K562 (cell line): ENCODE measurements at regions not wholly inside any gene's neighbourhood (a gene's known extent, or its start where the extent isn't known, plus 50 kb on each side); places are given as distances from the start of the nearest gene placed in this dataset.

Experiments
- ATAC-seq: fragments of 200-7000 bp; cut with Tn5 transposase; 3 replicates; pipeline ENCODE4 v1.9.1; 2020; ENCODE audit warnings: moderate library complexity
- BruUV-seq: library from RNA; stranded (reverse); fragments of 400-500 nt; replicated peaks from 2 replicates; lab custom pipeline; 2021; lab: Mats Ljungman, UMichigan
- CTCF ChIA-PET: fragments of 300-600 bp; formaldehyde crosslinking; extraction: SDS; loops from one replicate; lab custom pipeline; 2021; ENCODE audit warnings: low intra/inter-chr PET ratio; lab: Yijun Ruan, JAX
- POLR2A ChIA-PET: fragments of 300-600, 350-650 bp; sonication (Branson Sonifier 250); formaldehyde crosslinking; extraction: SDS; loops from one replicate; lab custom pipeline; 2021; ENCODE audit warnings: antibody characterized with exemption, inconsistent platforms; lab: Yijun Ruan, JAX
- DNase-seq, 4 experiments: peaks; one replicate each; pipeline versions ENCODE4 v3.0.0 to v3.0.0-alpha.2; 2011 to 2018; ENCODE audit warnings: low spot score in 3 of 4, mixed read lengths in 3 of 4; ENCODE audit errors: extremely low read depth in 1 of 4
- FAIRE-seq: peaks from 2 replicates; lab custom pipeline; 2011; peaks lifted over from hg19 to GRCh38; lab: Jason Lieb, UNC
- H2AFZ ChIP-seq: 2 replicates; pipeline ENCODE4 v1.6.0; 2011; ENCODE audit warnings: low read depth, low read length, control low read depth, inconsistent platforms
- H3K27ac ChIP-seq: fragments of 200-600 bp; 3 replicates; pipeline ENCODE4 v1.8.0; 2011; ENCODE audit warnings: low read depth, mild to moderate bottlenecking, control low read depth, inconsistent platforms, low read length, moderate library complexity, mixed read lengths; ENCODE audit errors: extremely low read depth
- H3K27me3 ChIP-seq, 2 experiments: fragments of 300-600 bp in 1 of 2; 2 replicates in 1 of 2; 3 replicates in 1 of 2; pipeline versions ENCODE4 v1.6.0 to v1.8.0; 2011; ENCODE audit warnings: inconsistent platforms in 2 of 2, low read length in 2 of 2, mild to moderate bottlenecking in 1 of 2, mixed read lengths in 1 of 2, moderate library complexity in 1 of 2; ENCODE audit not compliant: control insufficient read depth in 2 of 2, insufficient read depth in 2 of 2
- H3K36me3 ChIP-seq: fragments of 300-600 bp; 3 replicates; pipeline ENCODE4 v1.8.0; 2011; ENCODE audit warnings: mild to moderate bottlenecking, low read length, inconsistent platforms; ENCODE audit not compliant: control insufficient read depth, insufficient read depth
- H3K4me1 ChIP-seq, 2 experiments: fragments of 200-600 bp in 1 of 2; replicated peaks in 1 of 2; 2 replicates in 1 of 2; 3 replicates in 1 of 2; pipeline versions ENCODE4 v1.5.1 to v1.8.0; 2011; ENCODE audit warnings: inconsistent platforms in 2 of 2, low read length in 2 of 2, mild to moderate bottlenecking in 1 of 2, mixed read lengths in 1 of 2, moderate library complexity in 1 of 2; ENCODE audit not compliant: control insufficient read depth in 2 of 2, insufficient read depth in 2 of 2
- H3K4me2 ChIP-seq: 2 replicates; pipeline ENCODE4 v1.6.1; 2011; ENCODE audit warnings: low read length, control low read depth, inconsistent platforms, mixed read lengths; ENCODE audit not compliant: insufficient read depth
- H3K4me3 ChIP-seq: fragments of 200-600 bp; sonication (generic), shearing (Covaris generic); 2 replicates; pipeline ENCODE4 v1.5.1; 2016; ENCODE audit warnings: control low read depth, inconsistent platforms
- H3K79me2 ChIP-seq: fragments of 200-600 bp; 3 replicates; pipeline ENCODE4 v1.8.0; 2011; ENCODE audit warnings: low read length, inconsistent platforms; ENCODE audit not compliant: control insufficient read depth, insufficient read depth
- H3K9ac ChIP-seq, 2 experiments: 2 replicates each; pipeline versions ENCODE4 v1.6.0 to v1.6.1; 2011; ENCODE audit warnings: low read depth in 2 of 2, low read length in 2 of 2, control low read depth in 1 of 2, inconsistent platforms in 1 of 2, mild to moderate bottlenecking in 1 of 2, mixed read lengths in 1 of 2; ENCODE audit not compliant: insufficient read depth in 1 of 2
- H3K9me1 ChIP-seq: one replicate; pipeline ENCODE4 v1.6.0; 2011; ENCODE audit warnings: inconsistent platforms, mild to moderate bottlenecking, low read length, moderate library complexity; ENCODE audit not compliant: control insufficient read depth, insufficient read depth
- H3K9me3 ChIP-seq: replicated peaks from 2 replicates; pipeline ENCODE4 v1.5.1; 2011; ENCODE audit warnings: low read depth, low read length, inconsistent platforms; ENCODE audit not compliant: control insufficient read depth, insufficient read depth
- H4K20me1 ChIP-seq: replicated peaks from 2 replicates; pipeline ENCODE4 v1.6.1; 2011; ENCODE audit warnings: low read length, inconsistent platforms, mixed read lengths; ENCODE audit not compliant: control insufficient read depth, insufficient read depth
- NFATC3 ChIP-seq: fragments of 450-650 bp; IDR thresholded peaks from 2 replicates; pipeline ENCODE4 v1.6.1; 2017; ENCODE audit warnings: mild to moderate bottlenecking
- RFX5 ChIP-seq: IDR thresholded peaks from 2 replicates; pipeline ENCODE4 v1.6.1; 2011; ENCODE audit warnings: low read depth, mild to moderate bottlenecking, improper control_type of control experiment, low read length
- ZNF165 ChIP-seq: fragments of 250-450 bp; sonication (Bioruptor Pico); IDR thresholded peaks from 2 replicates; pipeline ENCODE4 v1.4.0; 2020; ENCODE audit warnings: borderline replicate concordance
- ZNF551 ChIP-seq: fragments of 250-450 bp; sonication (Bioruptor Pico); IDR thresholded peaks from 2 replicates; pipeline ENCODE4 v1.5.0; 2021; ENCODE audit warnings: mild to moderate bottlenecking, moderate library complexity
- WGBS: fragments of 100-300 bp; shearing (Covaris generic); methylation state at CpG from one replicate; pipeline ENCODE4 v1.1.6; 2016; ENCODE audit warnings: low coverage, mixed read lengths; ENCODE audit not compliant: insufficient coverage; ENCODE audit errors: missing lambda C conversion rate; 5-methylcytosine and 5-hydroxymethylcytosine counted together
- in situ Hi-C: fragments of 300-500 bp; cut with MboI; formaldehyde crosslinking; loops from 4 replicates; pipeline ENCODE4 v1.15.0; 2018; ENCODE audit warnings: inconsistent platforms, mixed read lengths
- intact Hi-C: fragments of 100-400 bp; cut with micrococcal nuclease; formaldehyde crosslinking; loops from 2 replicates; pipeline ENCODE4 v1.14.2; 2022
- TF ChIP-seq, protein P1 (sequence below): fragments of 450-650 bp; formaldehyde crosslinking; IDR thresholded peaks from 2 replicates; pipeline ENCODE4 v1.4.0; 2022; ENCODE audit warnings: mild to moderate bottlenecking, moderate library complexity
- TF ChIP-seq, protein P2 (sequence below): fragments of 450-650 bp; formaldehyde crosslinking; IDR thresholded peaks from 2 replicates; pipeline ENCODE4 v1.4.0; 2020; ENCODE audit warnings: mild to moderate bottlenecking, mixed read lengths

DNA sequence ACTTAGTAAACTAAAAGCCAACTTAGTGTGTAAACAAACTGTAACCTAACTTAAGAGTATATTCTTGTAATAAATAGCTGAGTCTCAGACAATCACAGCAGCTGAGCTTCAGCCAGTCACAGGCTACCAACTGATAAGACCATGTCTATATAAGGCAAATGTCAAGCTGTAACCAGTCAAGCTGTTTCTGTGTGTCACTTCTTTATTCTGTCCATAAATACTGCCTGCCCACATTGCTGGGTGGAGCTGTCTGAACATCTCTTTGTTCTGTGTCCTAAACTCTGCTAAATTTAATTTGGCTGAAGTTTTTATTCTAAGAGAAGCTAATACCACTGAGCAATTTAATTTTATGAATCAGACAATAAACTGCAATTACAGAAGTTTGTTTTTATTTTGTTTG lies 412.1 kb upstream of the CDH10 start:
- no peak for FAIRE-seq
- Histone ChIP-seq H3K9ac (no peak overlapping the region), H3K4me1 (no peaks in the 10 kb centered on the region), H3K9me3 (no peaks in the 10 kb centered on the region; the same call in 1 of the 2 replicates), H2AFZ (no peak overlapping the region), H3K9me1 (no peaks in the 10 kb centered on the region), H3K4me3 (no peak overlapping the region), H3K27me3 (no peaks in the 10 kb centered on the region), H4K20me1 (no peaks in the 10 kb centered on the region), H3K4me2 (no peak overlapping the region), H3K36me3 (no peaks in the 10 kb centered on the region), H3K27ac (no peak overlapping the region), H3K79me2 (no peaks in the 10 kb centered on the region)
- no TSS peak for BruUV-seq
- no peak for ATAC-seq
- TF ChIP-seq ZNF551 (CRISPR knock-in tag) (no peak), RFX5 (no peak), ZNF165 (CRISPR knock-in tag) (no peak)
- TF ChIP-seq, protein P1, sequence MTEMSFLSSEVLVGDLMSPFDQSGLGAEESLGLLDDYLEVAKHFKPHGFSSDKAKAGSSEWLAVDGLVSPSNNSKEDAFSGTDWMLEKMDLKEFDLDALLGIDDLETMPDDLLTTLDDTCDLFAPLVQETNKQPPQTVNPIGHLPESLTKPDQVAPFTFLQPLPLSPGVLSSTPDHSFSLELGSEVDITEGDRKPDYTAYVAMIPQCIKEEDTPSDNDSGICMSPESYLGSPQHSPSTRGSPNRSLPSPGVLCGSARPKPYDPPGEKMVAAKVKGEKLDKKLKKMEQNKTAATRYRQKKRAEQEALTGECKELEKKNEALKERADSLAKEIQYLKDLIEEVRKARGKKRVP (CRISPR knock-in tag): no peak
- in situ Hi-C loops: no loop called here
- intact Hi-C loops: no loop called here
- ChIA-PET POLR2A (no interaction called here), CTCF (no interaction called here)
- no peak for DNase-seq

DNA sequence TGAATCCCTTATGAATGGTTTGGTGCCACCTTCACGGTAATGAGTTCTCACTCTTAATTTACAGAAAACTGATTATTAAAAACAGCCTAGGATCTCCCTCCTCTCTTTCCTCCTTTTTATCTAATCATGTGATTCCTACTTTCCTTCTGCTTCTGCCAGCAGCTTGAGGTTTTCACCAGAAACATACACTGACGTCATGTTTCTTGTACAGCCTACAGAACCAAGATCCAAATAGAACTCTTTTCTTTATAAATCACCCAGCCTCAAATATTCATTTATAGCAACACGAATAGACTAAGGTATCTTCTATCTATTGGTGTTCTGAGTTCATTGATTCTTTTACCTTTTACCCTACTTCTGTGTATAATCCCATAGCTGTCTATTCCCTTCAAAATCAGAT lies 388.9 kb upstream of the CDH10 start:
- BruUV-seq: no TSS peak
- in situ Hi-C loops: no loop called here
- POLR2A ChIA-PET: no interaction called here

More for the DNA sequence above, 388.9 kb upstream of the CDH10 start:
- Histone ChIP-seq H3K9me1 (no peaks in the 10 kb centered on the region), H3K4me2 (no peak overlapping the region), H2AFZ (no peak overlapping the region), H3K4me3 (no peak overlapping the region), H3K4me1 (no peaks in the 10 kb centered on the region), H3K9me3 (no peaks in the 10 kb centered on the region), H4K20me1 (no peaks in the 10 kb centered on the region), H3K27me3 (no peaks in the 10 kb centered on the region), H3K79me2 (no peaks in the 10 kb centered on the region), H3K27ac (no peak overlapping the region), H3K36me3 (no peaks in the 10 kb centered on the region), H3K9ac (no peak overlapping the region)
- intact Hi-C loops: no loop called here
- CTCF ChIA-PET: no interaction called here
- no peak for DNase-seq
- 0% methylated on average over 3 of the region's 3 CpGs for WGBS
- TF ChIP-seq, protein P2, sequence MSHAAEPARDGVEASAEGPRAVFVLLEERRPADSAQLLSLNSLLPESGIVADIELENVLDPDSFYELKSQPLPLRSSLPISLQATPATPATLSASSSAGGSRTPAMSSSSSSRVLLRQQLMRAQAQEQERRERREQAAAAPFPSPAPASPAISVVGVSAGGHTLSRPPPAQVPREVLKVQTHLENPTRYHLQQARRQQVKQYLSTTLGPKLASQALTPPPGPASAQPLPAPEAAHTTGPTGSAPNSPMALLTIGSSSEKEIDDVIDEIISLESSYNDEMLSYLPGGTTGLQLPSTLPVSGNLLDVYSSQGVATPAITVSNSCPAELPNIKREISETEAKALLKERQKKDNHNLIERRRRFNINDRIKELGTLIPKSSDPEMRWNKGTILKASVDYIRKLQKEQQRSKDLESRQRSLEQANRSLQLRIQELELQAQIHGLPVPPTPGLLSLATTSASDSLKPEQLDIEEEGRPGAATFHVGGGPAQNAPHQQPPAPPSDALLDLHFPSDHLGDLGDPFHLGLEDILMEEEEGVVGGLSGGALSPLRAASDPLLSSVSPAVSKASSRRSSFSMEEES (CRISPR knock-in tag): peak; percentile 10; the same call in 1 of the 2 replicates
- no peak for TF ChIP-seq NFATC3
- no peak for FAIRE-seq
- ATAC-seq: no peak
